NCI-H2196 treated with DMSO at 0.1 percent for 48 hours (cell line): ENCODE measurements at regions not wholly inside any gene's neighbourhood (a gene's known extent, or its start where the extent isn't known, plus 50 kb on each side); places are given as distances from the start of the nearest gene placed in this dataset.

Experiments
- DNase-seq: peaks from one replicate; lab custom pipeline; 2025; ENCODE audit not compliant: unreplicated experiment; lab: John Stamatoyannopoulos, UW

DNA sequence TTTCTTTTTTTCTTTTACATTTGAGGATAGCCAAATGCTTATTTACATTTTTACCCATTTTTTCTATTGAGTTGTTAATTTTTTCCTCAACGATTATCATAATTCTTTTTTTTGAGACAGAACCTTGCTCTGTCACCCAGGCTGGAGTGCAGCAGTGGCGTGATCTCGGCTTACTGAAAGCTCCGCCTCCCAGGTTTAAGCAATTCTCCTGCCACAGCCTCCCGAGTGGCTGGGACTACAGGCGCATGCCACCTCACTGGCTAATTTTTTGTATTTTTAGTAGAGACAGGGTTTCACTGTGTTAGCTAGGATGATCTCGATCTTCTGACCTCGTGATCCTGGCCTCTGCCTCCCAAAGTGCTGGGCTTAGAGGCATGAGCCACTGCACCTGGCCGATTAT is 208.7 kb downstream of the LIG4 start:
- no peak for DNase-seq

DNA sequence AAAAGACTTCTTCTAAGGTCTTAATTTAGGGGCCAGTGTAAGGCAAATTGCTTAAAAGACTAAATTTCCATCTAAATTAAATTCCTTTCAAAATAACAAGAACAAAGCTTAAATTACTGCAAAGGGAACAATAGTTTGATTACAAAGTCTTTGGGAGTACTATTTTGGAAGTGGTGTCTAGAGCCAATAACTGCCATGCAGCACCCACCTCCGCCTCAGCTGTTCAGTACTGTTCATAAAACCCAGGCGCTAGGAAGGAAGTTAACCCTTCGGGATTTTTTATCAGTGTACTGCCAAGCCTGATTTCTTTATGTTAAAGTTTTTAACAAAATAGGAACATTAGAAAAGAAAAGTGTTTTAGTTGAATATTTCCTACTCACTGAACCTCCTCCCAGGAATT is 210.1 kb downstream of the LIG4 start:
- DNase-seq = no peak

DNA sequence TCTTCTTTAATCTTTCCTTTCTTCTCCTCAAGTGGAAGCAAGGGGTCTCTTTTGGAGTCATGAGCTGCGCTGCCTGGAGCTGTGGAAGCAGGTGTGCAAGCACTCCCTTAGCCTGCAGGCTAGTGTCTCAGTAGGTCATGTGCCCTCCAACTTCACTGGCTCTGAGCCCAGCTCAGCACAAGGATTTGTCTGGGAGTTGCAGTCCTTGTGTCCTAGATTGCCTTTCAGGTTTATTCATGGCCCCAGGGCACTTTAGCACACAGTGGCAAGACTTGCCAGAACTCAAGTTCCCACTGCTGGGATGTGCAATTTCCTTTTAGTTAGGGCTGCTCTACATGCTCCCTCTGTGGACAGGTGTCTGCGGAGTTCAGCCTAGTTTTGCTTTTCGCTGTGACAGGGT is 211.7 kb downstream of the LIG4 start:
- peak; percentile 1 for DNase-seq

DNA sequence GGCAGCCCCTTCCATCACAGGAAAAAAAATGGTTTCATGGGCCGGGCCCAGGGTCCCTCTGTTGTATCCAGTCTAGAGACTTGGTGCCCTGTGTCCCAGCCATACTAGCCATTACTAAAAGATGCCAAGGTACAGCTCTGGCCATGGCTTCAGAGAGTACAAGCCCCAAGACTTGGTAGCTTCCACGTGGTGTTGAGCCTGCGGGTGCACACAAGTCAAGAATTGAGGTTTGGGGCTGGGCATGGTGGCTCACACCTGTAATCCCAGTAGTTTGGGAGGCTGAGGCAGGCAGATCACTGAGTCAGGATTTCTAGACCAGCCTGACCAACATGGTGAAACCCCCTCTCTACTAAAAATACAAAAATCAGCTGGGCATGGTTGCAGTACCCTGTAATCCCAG is 214.3 kb downstream of the LIG4 start:
- no peak for DNase-seq

DNA sequence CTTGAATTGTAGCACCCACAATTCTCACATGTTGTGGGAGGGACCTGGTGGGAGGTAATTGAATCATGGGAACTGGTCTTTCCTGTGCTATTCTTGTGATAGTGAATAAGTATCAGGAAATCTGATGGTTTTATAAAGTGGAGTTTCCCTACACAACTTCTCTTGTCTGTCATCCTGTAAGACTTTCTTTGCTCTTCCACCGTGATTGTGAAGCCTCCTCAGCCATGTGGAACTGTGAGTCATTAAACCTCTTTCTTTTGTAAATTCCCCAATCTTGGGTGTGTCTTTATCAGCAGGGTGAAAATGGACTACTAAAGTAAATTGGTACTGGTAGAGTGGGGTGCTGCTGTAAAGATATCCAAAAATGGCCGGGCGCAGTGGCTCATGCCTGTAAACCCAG is 215.6 kb downstream of the LIG4 start:
- DNase-seq = no peak

DNA sequence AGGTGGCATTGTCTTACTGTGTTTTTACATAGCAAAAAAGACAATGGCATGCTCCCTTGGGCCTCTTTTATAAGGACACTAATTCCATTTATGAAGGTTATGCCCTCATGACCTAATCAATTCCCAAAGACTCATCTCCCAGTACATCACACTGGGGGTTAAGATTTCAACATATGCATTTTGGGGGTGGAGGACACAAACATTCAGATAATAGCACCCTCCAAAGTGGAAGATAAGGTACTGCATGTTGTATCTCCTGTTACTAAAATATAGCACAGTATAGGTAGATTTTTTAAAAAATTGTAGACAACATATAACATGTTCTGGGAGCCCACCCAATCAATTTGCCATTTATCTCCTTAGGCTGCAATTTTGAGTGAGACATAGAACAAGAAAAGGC is 221.2 kb downstream of the LIG4 start:
- DNase-seq = no peak

DNA sequence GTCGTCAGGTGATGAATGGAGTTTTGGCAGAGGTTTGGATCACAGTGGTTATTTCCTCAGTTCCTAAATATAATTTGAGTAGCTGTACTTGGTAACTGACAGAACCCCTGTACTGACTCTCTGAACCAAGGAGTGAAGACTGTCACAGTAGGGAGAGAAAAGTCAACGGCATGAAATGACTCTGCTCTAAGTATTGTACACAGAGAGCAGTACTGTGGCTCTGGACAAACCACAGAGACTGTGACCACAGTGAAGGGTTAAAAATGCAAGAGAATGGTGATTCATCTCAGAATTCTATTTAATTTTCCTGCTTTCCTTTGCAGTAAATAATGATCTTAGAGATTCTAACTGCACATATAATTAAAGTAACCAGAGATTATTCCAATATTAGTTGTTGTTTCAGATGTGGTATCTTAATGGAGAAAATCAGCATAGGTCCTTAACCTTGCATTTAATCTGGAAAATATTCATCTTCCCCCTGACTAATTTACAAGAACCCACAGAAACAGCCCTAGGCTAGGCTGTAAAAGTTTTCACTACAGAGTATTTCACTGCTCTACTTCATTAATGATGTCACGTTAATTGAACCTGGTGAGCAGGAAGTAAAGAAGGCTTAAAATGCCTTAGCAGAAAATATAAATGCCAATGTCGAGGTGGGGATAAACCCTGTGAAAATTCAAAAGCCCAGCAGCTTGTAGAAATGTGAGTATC is 221.9 kb downstream of the LIG4 start:
- DNase-seq = no peak

DNA sequence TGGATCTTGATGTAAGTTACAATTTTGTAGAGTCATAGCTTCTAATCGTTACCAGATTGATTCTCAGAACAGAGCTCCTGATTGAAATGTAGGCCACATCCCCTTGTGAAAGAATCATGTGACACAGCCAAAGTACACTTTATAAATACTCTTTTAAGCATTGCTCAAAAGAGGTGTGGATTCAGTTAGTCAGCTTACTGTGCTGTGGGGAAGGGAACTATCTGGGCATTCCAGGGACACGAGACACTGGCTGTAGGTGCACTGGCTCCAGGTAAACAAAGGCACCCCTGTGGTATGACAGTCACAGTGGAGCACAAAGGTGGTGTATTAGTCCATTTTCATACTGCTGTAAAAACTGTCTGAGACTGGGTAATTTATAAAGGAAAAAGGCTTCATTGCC is 222.8 kb downstream of the LIG4 start:
- DNase-seq = no peak

DNA sequence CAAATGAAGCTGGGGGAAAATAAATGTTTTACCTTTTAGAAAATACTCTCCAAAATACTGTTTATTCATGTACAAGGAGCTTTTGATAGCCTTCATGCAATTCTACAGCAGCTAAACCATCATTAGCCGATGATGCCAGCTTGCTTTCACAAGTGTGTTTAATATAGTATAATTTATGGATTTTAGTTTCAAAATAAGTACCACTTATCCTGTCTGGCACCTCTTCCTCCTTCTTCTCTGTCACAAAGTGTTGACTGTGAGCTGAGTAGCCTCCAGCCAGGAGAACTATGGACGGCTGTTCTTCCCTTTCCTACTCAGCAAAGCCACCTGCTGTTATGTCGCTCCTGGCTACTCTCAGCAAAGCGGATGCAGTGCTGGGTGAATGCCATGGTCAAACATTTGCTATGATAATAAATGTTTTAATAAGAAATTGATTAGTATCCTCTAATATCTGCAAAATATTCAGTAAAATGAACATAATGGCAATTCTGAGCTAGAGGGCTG is 238.2 kb downstream of the LIG4 start:
- DNase-seq = peak; percentile 21

DNA sequence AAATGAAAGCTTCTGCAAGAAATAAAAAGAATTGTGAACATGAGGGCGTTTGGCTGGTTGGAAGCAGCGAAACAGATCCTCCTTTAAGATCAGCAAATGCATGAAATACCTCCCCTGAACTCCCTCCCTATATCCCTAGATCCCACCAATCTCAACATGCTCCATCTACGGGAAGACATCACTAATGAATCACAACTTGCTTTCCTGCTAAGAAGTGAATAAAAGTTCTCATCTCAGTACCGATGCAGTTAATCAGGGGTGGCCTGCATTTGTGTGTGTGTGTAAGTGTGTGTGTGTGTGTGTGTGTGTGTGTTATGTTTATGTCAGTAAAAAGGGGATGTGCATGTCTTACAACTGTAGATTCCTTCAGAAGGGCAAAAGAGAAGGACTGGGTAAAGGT is 238.7 kb downstream of the LIG4 start:
- no peak for DNase-seq

DNA sequence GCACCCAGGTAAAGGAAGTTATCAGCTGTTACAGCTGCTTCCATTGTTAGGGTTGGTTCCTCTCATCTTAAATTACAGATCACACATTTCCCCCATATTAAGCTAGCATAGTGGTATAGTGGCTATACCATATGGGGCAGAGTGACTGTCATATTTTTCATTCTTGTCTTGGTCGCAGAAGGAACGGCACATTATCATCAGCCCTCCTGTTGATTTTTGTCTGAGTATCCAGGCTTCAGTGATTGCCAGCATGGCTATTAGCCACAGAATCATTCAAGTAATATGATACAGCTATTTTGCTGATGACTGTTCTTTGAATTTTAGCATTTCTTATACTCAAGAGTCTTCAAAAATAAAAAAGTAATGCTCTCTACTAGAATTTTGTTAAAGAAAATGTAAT is 240.9 kb downstream of the LIG4 start:
- no peak for DNase-seq

DNA sequence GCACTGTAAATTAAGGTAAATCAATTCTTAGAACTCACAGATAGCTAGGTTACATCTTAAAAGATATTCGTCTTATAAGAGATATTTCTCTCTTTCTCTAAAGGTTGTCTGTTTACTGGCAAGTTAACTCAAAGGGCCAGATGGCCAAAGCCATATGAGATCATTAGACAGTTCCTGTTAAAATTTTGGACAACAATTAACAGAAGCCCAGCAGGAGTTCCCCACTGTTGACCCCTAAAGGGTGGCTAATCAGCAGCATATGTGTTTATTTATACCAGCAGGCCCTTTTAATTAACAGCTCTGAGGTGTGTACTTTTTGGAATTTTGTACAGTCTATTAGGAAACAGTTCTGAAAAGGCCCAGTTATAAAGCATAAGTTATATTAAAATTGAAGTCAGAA is 245.8 kb downstream of the LIG4 start:
- DNase-seq = no peak

DNA sequence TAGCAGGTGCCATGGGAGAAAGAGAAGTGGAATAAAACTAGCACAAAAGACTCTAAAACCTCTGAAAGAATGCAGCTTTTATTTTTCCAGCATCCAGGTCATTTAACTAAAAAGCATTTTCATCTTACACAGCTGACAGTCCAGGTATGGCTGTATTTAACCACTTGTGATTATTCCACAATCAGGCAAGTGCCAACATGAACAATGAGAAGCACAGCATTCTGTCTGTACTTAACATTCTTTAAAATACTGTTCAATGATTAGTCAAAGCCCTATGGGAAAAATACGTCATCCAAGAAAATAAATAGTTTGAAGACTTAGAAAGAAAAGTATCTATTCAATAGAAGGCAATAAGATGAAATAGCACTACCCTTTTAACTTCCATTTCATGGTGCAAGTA is 246.9 kb downstream of the LIG4 start:
- no peak for DNase-seq

DNA sequence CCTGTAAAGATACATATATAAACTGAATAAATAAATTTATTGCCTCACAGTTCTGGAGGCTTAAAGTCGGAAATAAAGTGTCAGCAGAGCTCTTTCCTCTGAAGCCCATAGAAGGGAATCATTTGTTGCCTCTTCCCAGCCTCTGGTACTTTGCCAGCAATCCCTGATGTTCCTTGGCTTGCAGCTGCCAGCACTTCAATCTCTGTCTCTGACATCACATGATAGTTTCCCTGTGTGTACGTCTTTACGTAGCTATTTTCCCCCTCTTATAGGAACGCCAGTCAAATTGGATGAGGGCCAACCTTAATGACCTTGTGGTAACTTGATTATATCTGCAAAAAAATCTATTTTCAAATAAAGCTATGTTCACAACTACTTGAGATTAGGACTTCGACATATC is 250.9 kb downstream of the LIG4 start:
- peak; percentile 21 for DNase-seq

DNA sequence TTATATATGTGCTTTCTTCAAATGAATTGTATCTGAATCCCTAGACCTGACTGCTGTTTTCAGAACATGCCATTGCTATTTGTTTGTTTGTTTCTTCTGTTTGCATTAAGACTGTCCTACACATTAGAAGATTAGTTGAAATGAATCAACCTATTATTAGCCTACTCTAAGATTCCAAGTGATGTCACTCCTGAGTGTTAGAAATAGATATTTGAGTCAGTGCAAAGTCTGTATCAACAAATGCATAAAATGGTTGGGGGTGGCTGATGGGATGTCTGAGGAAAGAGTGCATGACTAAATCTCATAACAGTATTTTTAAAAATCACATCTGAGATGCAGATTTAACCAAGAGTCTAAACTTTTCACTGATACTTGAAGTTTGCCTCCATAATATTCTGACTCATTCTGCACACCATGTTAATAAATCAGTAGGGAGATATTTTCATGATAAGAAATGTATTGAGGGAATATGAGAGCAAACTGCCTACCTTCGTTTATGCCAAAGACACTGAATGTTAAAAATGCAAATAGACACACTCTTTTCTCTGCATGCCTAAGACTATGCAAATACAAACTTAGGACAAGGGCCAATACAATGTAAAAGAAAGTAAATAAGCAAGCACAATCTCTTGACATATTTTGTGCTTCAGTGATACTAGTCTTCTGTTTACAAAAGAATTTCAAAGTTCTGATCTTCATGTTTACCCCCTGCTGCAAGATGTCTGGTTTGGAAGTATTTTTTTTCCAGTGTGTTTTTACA is 253.3 kb downstream of the LIG4 start:
- no peak for DNase-seq

DNA sequence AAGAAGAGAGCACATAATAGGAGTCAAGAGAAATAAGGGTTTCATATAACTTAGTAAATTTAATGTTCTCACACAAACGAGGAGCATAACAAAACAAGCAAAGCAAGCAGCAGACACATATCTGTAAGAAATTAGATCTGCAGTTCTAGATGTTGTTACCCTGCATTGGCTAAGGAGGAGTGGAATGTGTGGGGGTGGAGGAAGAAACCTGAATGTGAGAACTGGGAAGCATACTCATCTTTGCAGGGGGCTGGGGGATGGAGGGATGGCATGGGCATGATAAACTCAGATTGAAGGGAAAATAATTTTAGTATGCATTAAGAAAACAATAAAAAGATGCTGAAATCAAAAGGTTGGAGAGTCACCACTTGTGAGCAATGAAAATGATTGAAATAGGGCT is 255.0 kb downstream of the LIG4 start:
- DNase-seq = no peak

DNA sequence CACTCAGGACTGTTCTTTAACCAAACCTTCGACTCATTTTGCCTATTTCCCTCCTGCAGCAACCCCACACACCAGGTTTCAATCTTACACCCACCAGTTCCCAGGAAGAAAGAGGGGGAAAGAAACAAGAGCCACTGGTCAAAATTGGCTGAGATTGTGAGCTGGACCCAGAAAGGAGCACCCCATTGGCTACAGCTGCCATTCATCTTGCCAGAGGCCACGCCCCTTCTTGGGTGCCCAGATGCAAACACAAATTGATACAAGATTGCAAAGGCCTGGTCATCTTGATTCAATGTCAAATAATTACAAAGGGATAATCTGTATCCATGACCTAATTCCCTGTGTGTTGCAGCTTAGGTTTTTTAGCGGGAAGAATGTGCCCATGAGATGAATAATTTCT is 258.4 kb downstream of the LIG4 start:
- DNase-seq = no peak

DNA sequence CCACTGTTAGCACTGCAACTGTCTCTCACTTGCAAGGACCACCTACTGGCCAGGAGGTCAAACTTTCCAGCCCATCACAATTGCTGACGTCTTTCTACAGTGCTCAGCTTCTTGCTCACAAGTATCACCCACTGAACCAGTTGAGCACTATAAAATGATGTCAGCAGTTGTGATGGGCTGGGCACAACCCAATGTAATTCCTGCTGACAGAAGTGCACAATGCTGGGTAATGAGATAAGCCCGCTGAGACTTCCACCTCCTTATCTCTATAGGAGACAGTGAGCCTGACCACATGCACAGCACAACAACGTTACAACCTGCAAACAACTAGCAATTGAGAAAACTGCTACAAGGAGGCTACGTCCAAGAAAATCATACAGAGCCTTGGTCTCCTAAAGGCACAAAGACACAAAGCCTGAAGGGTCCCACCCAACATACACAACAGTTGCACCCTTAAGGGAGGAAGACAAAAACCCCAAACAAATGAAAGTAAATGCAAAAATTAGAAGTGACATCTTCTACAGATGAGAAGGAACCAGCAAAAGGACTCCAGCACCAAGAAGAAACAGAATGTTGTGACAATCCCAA is 273.2 kb downstream of the LIG4 start:
- DNase-seq = no peak

DNA sequence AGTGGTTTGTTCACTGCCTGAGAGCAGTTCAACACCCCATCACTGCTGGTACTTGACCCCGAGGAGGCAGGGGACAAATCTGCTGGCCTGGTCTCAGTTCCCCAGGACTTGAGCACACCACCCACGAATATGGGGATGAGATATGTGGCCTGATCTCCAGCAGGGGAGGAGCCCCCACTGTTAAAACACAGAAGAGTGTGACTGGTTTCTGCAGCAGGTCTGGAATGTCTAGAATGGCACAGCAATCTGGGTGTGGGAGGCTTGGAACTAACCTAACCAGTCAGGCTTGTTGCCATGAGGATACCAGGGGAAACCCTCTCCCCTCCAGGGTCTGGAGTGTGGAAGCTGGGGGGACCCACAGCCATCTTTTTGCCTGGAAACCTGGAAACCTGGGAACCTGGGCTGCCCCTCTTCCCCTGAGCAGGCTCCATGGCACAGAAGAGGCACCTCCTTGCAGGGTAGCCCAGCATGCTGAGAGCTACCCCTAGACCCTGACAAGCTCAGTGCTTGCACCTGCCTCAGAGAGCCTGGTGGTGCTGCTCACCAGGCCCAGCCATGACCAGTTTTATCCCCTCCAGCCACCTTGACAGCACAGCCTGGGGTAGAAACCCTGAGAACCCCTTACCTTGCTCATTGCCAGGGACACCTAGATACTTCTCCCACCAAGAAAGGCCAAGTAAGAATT is 273.8 kb downstream of the LIG4 start:
- no peak for DNase-seq

DNA sequence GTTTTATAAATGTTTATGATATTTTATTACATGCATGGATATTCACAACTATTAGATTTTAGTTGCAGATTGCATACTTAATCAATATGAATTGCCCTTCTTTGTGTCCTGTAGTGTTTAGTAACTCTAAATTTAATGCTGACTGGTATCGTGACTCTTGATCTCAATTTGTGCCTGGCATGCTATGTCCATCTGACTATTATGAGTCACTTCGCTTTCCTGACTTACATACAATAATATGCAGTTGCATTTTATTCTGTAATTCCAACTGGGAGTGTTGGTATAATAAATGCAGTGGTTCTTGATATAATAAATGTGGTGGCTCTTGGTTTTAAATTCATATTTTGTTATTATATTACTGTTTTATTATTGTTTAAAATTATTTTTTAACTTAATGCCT is 277.5 kb downstream of the LIG4 start:
- no peak for DNase-seq

DNA sequence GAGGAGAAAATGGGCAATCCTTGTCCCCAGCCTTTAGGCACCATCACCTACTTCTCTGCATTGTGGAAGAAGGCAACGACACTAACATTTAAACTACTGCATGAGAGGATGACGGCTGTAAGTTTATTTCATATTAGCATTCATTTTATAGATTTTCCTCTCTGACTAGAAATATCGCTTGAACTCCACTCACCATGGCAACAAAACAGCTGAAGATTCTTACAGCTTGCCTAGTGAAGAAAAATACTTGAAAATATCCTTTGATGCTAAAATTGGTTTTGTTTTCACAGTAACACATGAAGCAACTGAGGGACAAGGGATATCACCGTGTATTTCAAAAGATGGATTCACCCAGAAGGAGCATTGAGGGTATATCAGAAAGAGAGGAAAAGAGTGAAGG is 284.3 kb downstream of the LIG4 start:
- DNase-seq = no peak

DNA sequence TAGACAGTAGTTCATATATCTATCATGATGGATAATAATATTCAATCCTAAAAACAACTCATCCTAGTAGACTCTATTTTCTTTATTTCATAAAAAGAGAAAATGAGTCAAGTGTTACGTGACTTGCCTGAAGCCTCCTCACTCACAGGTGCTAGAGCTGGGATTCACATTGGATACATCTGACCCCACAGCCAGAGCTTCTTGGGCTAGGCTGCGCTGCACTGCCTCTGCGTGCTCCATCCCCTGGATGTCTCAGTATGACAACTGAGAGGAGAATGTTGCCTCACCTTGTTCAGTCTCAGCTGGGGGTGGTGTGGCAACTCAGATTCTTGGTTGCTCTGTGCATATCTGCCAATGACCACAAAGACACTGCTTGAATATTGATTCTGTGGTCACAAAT is 286.6 kb downstream of the LIG4 start:
- no peak for DNase-seq
